Kidney capillary endothelial cell (primary cell): ENCODE measurements at regions not wholly inside any gene's neighbourhood (a gene's known extent, or its start where the extent isn't known, plus 50 kb on each side); places are given as distances from the start of the nearest gene placed in this dataset.

Source experiments
- DNase-seq: peaks from one replicate; pipeline ENCODE4 v3.0.0-alpha.2; 2018; ENCODE audit warnings: low spot score

GRCh38 chr7:26487780-26488515 lies 196.3 kb downstream of the SNX10 start:
- no peak for DNase-seq

DNA sequence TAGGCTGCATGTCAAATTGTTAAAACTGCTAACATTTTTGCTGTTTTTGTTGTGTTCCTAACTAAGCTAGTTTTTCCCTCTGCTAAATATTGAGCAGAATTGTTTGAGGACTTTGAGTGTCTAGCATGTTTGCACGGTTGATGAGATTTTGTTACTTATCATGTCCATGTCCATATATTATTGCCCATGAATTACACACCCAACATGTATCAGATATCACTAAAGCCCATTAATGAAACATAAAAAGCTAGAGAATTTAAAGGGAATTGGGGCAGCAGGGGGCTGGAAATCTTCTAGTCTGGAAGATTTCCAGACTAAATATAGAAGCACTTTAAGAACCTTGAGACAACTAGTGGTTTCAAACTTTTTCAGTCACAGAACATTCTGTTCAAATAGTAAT lies 197.7 kb downstream of the SNX10 start:
- DNase-seq = no peak

DNA sequence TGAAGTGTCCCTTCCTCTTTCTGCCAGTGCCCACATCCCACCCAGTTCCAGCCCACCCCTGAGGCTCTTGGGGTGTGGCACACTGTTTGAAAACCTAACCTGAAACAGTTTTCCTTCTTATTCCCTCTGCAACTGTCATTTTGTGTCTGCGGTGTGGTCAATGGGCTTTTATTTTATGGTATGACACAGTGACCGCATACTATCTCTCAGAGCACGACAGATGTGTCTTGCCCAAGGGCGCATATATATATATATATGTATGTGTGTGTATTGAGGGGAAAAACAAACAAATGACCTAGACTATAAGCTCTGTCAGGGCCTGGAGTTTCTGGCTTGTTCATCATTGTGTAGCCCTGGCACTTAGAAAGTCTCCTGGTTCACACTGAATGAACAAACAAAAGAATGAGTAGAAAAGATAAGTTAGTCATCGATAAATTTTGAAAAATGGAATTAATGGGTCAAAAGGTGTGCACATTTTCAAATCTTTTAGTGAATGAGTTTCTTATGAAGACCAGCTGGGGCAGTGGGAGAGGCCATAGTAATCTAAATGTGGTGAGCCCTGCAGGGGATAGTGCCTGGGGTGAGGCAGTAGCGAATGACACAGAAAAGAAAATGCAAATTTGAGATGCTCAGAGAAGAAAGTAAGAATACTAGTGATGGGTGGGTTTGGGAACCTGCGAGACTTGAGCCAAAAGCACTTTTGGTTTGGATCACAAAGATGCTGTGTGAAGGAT lies 198.4 kb downstream of the SNX10 start:
- DNase-seq = no peak

DNA sequence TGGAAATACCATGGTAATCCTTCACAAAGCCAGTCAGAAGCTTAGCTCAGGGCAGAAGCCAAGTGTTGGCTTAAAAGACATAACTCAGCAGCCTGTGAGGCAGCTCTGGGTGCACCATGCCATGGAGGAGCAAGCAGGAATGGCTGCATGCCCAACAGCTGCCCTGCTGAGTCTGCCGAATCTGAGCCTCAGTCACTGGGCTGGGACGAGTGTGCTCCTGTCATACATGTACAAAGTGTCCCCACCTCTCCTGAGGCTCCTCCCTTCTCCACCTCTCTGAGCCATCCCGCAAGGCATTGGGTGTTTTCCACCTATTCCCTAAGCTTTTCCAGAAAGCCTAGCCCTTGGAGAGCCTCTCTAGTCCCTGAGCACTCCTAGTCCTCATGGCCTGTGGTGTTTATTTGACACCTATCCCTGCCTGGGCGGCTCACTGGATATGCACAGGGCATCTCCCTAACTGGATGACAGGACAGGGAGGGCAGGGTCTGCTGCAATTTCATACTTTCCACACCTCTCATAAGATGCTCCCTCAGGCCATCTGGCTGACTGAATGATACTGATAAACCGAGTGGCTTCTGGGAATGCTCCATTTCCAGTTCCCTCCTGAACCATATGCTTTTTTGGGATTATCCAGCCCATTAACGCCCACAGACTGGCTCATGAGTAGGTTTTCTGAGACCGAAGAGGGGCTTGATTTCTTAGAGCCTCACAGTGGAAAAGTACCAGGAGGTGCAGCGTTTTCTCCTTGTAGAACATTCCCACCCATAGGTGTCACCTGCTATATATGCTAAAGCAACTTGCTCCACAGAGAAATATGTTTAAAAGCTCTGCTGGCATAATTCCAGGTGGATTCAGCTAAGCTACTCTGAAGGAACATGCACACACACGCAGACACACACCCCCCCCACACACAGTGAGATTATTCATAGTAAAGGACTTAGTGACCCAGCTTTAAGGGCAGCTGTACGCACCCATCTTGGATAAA lies 199.3 kb downstream of the SNX10 start:
- no peak for DNase-seq

- no peak for DNase-seq
Observed at GRCh38 chr7:26492816-26493215, 201.2 kb downstream of the SNX10 start.

DNA sequence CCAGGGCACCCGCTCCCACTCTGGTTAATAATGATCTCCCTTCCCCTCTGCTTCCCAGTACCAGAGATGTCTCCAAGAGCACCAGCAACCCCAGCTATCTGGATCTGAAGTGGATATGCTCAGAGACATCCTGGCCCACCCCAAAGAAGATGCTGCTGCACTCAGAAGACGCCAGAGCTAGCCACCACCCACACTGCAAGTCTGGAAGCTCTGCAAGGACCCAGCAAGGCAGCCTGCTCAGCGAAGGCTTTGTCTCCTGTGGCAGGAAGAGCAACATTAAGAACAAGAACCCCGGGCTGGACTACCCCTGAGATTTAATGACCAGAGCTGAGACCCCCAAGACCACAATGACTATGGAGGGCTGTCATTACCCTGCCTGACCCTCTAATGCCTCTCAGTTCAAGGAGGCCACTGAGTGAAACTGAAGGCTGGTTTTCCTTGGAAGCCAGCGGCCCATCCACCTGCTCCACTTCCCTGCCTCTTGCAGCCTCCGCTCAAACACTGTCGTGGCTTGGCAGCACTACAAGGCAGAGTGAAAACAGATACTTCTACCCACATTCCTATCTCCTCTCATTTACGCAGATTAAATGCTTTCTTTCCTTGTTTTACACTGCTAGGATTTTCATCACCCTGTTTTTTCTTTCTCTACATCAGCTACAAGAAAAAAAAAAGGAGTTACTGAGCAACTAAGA lies 202.2 kb downstream of the SNX10 start:
- DNase-seq = no peak

GRCh38 chr7:26495569-26495968 lies 203.9 kb downstream of the SNX10 start:
- no peak for DNase-seq

GRCh38 chr7:26497801-26498596 lies 206.3 kb downstream of the SNX10 start:
- DNase-seq = no peak

DNA sequence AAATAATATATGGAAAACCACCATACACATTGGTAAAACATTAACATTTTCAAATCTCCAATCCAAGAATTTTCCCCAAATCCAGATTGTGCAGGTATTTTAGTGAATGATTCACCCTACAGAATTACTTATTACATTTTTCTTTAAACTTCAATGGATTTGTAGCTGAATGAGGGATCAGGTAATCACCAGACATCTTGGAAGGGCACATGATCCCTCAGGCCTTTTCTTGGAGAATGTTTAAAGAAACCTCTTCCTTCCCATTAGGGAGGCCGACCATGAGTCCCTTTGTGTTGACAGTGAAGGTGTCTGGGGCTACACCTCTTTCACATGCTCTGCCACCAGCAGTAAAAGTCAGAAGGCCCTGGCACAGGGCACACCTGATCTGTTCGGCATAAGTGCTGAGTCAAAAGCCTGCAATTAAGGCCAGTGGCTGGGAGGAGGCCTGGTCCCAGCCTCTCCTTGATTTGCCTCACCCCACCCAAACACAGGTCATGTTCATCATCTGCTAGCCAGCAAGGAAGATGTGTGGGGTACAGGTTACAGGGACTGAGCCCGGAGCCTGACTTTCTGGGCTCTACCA lies 207.7 kb downstream of the SNX10 start:
- no peak for DNase-seq

- DNase-seq = peak; percentile 40
Observed at GRCh38 chr7:26500749-26501352, 209.2 kb downstream of the SNX10 start.

GRCh38 chr7:26504411-26505120 lies 212.9 kb downstream of the SNX10 start:
- no peak for DNase-seq

- no peak for DNase-seq
Observed at GRCh38 chr7:26506196-26506595, 214.5 kb downstream of the SNX10 start.

- no peak for DNase-seq
Observed at GRCh38 chr7:26507108-26507987, 215.7 kb downstream of the SNX10 start.

- DNase-seq = no peak
Observed at GRCh38 chr7:26508481-26508880, 216.8 kb downstream of the SNX10 start.

DNA sequence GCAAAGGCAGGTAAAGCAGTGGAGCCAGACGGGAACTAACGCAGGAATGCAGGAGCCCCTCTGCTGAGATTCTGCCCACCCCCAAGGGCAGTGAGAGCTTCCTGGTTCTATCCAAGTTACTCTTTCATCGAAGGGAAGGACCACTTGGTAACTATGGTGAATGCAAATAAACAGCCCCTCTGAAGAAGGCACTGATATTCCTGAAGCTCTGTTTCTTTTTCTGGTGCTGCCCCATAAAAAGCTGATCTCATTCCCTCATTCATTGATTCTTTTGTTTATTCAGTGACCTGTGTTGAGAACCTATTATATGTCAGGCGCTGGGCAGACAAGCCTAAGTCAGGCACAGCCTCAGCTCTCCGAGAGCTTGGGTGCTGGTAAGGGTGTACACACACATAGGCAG lies 217.3 kb downstream of the SNX10 start:
- DNase-seq = no peak

DNA sequence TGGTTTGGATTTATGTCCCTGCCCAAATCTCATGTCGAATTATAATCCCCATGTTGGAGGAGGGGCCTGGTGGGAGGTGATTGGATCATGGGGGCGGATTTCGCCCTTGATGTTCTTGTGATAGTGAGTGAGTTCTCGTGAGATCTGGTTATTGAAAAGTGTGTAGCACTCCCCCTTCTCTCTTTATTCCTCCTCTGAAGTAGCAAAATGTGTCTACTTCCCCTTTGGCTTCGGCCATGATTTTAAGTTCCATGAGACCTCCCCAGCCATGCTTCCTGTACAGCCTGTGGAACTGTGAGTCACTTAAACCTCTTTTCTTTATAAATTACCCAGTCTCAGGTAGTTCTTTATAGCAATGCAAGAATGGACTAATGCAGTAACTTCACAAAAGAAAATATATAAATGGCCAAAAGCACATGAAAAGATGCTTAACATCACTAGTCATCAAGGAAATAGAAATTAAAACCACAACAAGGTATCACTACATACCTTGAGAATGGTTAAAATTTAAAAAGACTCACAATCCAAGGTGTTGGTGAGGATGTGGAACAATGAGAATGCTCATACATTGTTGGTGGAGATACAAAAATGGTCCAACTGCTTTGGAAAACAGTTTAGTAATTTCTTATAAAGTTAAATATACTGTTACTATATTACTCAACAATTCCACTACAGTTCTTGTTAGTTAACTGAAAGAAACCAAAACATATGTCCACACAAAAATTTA lies 218.7 kb downstream of the SNX10 start:
- DNase-seq = no peak

- DNase-seq = no peak
Observed at GRCh38 chr7:26511866-26512265, 220.2 kb downstream of the SNX10 start.

GRCh38 chr7:26512737-26513136 lies 221.1 kb downstream of the SNX10 start:
- no peak for DNase-seq
